Ishikawa (cell line): ENCODE measurements at regions not wholly inside any gene's neighbourhood (a gene's known extent, or its start where the extent isn't known, plus 50 kb on each side); places are given as distances from the start of the nearest gene placed in this dataset.

Experiments used
- CEBPB ChIP-seq: IDR thresholded peaks from 2 replicates; pipeline ENCODE4 v1.6.1; 2012
- CREB1 ChIP-seq: IDR thresholded peaks from 2 replicates; pipeline ENCODE4 v1.6.1; 2012; ENCODE audit warnings: low read depth
- EP300 ChIP-seq: IDR thresholded peaks from 2 replicates; pipeline ENCODE4 v1.6.1; 2012; ENCODE audit warnings: borderline replicate concordance
- MAX ChIP-seq: IDR thresholded peaks from 2 replicates; pipeline ENCODE4 v1.6.1; 2012
- NFIC ChIP-seq: IDR thresholded peaks from 2 replicates; pipeline ENCODE4 v1.6.1; 2012
- RAD21 ChIP-seq: IDR thresholded peaks from 2 replicates; pipeline ENCODE4 v1.6.1; 2012; ENCODE audit warnings: low read depth
- TEAD4 ChIP-seq: IDR thresholded peaks from 2 replicates; pipeline ENCODE4 v1.6.1; 2012
- YY1 ChIP-seq: IDR thresholded peaks from 2 replicates; pipeline ENCODE4 v1.6.1; 2012; ENCODE audit warnings: low read depth

GRCh38 chr9:28970241-28970654 is 1397.0 kb upstream of the C9orf72 start:
- TF ChIP-seq NFIC (no peak), EP300 (no peak), RAD21 (no peak), MAX (no peak), YY1 (no peak), CEBPB (no peak), TEAD4 (no peak), CREB1 (no peak)
